Pons (tissue), 1 donor: ENCODE measurements at regions not wholly inside any gene's neighbourhood (a gene's known extent, or its start where the extent isn't known, plus 50 kb on each side); places are given as distances from the start of the nearest gene placed in this dataset.

Source experiments
- DNase-seq: peaks from one replicate; pipeline ENCODE4 v3.0.0-alpha.2; 2016; ENCODE audit warnings: low spot score

DNA sequence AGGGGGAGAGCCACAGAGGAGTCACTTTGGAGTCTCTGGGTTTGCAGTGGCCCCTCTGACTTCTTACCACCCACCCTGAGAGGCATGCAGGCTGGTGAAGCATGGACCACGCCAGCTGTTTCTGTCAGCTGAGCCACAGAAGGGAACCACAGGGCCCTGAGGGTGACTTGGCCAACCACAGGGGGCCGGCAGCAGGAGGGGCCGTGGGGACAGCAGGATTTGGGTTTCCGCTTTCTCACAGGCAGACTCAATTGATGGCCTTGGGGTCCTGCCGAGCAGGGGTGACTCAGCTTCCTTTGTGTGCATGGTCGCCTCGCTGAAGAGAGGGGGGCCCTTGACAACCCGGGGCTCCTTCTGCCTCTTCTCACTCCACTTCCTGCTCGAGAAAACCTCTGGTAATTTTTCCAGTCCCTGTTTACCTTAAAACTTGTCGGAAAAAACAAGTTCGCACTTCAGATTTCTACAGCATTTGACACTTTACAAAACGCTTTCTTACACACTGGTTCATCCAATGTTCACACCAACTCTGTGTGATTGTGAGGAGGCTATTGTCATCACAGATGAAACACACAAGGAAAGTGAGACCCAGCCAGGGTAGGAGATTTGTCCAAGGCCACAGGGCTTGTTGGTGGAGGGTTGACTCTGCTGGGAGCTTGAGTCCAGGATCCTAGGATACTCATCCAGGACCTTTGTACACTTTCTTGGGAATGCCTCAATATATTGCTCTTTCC is 311.2 kb downstream of the LPIN1 start:
- DNase-seq: no peak

GRCh38 chr2:12059616-12060441 is 313.4 kb downstream of the LPIN1 start:
- no peak for DNase-seq

DNA sequence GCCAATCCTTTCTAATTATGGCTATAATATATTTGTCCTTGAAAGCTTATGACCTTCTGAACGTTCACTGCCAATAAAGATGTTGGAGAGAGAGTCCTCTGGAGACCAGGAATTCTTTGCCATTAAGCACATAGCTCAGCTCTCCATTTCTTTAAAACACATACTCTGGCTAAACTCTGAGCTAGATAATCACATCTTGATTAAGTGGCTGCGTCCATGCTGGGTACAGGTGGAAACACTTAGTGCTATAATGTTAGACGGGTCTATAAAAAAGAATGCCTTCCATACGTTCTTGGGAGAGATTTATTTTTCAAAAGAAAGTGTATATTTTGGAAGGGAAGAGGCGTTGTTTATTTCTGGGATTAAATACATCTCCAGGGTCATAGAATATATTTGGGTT is 314.5 kb downstream of the LPIN1 start:
- DNase-seq: no peak

DNA sequence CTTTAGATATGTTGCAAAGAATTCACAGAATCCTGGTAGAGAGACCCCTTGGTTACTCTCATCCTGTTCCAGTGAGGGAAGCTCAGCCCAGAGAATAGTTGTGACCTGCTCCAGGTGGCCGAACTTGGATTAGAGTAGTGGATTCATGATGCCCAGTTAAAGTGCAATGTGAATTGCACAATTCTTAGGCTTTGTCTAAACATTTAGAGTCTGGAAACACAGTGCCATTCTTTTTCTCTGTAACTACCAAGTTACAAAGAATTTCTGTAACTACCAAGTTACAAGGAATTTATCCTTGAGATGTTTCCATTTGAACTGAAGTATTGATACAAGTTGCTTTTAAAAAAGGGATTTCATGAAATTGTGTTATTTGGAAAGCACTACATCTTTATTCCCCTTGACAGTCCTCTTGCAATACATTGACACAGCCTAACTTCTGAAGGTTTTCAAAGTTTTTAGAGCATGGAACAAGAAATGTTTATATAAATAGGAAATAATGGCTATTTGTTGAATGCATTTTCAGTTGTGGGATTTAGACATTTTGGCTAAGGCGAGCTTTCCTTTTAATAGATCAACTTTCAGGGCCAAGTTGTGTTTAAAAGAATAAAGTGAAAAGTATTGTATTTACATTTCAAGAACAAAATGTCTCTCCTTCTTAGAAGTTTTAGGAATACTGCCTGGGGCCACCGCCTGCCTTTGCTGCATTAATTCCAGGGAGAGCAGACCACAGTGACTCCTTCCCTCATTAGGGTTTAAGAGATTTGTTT is 315.0 kb downstream of the LPIN1 start:
- DNase-seq: no peak

DNA sequence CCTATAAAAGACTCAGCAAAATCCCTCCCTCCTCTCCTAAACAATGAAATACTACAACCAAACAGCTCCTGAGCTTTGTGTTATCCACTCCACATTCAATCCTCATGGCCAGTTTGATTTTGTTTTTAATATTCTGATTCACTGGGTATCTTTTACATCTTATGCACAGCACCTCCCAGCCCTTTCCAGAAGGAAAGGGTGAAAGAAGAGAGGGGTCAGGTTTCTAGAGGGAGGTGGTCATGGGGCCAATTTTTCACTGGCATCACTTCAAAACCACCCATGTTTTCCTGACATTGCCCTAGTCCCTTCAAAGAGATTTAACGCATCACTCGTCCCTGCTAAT is 315.6 kb downstream of the LPIN1 start:
- DNase-seq: no peak

GRCh38 chr2:12063210-12063609 is 316.8 kb downstream of the LPIN1 start:
- DNase-seq: no peak

GRCh38 chr2:12064153-12064552 is 317.7 kb downstream of the LPIN1 start:
- DNase-seq: no peak

DNA sequence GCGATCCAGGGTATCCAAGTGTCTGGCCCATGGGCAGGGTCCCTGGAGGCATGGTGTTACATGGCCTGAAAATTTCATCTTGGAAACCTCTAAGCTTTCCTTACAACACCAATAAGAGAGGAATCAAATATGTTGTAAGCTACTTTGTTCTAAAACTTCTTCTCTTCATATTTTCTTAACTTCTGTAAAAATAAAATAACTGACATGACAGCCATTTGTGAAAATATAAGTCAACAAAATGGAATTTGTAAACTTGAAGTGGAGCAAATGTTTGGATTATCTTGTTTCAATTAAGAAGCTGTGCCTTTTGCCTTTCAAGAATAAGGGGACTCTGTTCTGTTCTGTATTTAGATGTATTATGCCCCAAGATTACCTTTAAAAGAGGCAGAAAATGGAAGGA is 319.7 kb downstream of the LPIN1 start:
- no peak for DNase-seq

DNA sequence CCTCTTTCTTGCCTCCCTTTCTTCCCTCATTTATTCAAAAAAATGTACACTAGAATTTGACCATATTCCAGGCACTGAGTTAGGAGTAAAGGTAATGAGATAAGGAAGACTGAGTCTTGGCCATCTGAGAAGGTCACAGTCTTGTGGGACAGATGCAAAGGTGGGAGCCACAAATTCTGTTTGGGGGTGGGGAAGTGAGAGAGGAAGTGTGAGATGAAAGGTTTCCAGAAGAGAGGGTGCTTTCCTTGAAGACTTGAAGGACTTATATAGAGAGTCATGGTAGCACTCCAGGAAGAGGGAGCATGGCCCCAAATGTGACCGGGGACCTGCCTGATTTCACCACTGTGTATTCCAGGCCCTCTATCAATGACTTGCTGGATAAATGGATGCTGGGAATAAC is 320.6 kb downstream of the LPIN1 start:
- DNase-seq: no peak

- no peak for DNase-seq
Measured at GRCh38 chr2:12068796-12069538, 322.5 kb downstream of the LPIN1 start.

DNA sequence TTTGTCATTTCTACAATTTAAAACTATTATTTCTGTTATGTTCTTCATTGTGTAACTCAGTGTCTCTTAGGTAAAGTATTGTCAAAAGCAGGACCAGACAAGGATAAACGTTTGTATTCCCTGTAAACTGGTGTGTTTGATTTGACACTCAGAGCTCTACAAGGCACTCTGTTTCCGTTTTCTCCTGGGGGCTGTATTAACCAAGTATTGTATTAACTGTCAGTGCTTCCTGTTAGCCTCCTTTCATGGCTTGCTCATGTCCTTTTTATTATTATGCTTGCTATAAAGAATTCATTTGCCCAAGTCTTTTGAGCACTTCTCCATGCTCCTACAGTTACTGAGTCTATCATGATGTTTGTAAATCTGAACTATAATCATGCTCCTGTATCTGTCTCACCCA is 323.7 kb downstream of the LPIN1 start:
- DNase-seq: no peak

DNA sequence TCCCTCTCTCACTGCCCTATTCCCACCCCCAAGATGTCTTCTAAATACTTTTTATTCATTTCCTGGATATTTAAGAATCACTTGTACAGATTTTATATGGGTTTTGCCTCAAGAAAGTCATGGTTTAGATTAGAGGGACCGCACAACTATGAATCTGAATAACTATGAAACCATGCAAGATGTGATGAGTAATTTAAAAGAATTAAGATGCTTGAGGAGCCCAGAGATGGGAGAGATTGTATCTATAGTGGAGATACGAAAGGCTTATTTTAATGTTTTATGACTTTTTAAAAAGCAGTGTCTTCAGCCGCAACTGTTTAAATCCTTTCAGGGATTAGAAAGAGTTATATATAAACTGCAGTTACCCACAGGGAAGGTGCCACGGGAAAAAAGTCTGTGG is 324.1 kb downstream of the LPIN1 start:
- no peak for DNase-seq

DNA sequence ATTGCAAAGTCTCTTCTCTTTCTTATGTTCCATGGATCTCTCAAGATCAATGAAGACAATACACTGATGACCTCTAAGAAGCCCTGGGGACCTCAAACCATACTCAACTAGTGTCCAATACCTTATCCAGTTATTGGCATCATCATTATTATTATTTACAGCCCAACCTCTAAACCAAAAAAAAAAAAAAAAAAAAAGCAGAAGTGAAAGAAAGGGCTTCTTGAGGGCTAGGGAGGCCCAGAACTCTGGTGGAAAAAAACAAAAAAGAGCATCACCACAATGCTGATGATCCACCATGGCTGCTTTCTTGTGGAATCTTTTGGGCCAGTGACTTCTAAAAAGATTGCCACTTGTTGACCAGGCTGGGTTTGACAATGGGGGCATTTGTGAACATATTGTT is 324.9 kb downstream of the LPIN1 start:
- no peak for DNase-seq

DNA sequence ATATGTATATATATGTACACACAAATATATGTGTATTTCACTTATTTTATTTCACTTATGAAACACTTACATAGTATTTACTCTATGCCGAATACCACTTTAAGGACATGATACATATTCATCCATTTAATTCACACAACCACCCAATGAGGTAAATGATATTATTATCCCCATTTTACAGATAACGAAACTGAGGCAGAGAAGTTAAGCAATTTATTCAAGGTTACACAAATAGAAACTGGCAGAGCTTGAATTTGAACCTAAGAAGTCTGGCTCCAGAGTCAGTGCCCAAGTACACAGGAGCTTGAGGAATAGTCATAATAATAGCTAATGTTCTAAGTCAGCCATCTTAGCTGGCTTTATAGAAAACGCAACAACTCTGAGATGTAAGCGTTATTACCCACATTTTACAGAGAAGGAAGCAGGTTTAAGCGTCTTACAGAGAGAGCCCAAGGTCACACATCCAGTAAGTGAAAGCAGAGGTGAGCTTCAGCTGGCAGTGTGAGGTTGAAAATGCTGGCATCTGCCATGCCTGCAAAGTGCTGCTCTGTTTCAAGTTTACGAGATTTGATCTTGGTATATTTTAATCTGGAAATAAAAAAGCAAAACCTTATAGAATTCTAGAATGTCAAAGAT is 326.9 kb downstream of the LPIN1 start:
- no peak for DNase-seq

GRCh38 chr2:12074126-12074844 is 327.9 kb downstream of the LPIN1 start:
- DNase-seq: peak; percentile 55

DNA sequence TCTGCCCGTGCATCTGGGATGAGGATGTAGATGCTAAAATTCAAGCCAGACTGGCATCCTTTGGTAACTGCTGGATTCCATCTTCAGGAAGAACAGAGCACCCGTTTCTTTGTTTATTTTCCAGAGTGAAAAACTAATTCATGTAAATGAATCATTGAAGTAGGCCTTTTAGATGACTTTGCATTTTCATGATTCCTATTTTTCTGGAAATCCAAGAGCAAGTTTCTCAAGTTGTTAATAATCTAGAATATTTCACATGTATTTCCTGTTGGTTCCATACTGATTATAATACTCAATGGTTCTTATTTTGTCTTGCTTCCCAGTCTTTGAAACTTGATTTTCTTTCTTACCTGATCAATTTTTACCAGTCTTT is 328.4 kb downstream of the LPIN1 start:
- DNase-seq: no peak

DNA sequence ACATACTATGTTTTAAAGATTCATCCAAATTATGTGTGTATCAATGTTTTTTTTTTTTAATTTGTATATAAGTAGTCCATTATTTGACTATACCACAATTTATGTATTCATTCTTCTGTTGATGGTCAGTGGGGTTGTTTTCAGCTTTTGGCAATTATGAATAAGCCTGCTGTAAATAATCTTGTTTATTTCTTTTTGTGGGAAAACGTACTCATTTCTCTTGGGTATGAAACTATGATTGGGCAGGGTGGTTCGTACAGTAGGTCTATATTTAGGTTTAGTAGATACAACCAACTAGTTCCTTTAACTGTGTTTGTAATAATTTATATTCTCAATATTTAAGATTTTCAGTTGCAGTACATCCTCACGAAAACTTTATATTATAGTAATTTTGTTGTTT is 329.2 kb downstream of the LPIN1 start:
- no peak for DNase-seq

DNA sequence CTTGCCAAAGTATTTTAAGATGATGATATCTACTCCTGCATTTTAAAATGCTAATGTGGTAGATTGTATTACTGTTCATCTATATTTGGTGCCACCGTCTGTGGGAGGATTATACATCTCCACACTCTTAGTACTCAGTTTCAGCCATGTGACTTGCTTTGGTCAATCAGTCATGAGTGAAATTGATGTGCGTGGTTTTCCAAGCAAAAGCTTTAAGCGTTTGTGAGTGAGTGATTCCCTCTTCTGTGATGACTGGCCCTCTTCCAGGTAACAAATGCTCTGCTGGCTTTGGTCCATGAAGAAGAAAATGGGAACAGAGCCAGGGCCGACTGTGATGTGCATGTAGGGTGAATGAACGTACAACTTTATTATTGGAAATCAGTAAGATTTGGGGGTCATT is 330.4 kb downstream of the LPIN1 start:
- DNase-seq: no peak

DNA sequence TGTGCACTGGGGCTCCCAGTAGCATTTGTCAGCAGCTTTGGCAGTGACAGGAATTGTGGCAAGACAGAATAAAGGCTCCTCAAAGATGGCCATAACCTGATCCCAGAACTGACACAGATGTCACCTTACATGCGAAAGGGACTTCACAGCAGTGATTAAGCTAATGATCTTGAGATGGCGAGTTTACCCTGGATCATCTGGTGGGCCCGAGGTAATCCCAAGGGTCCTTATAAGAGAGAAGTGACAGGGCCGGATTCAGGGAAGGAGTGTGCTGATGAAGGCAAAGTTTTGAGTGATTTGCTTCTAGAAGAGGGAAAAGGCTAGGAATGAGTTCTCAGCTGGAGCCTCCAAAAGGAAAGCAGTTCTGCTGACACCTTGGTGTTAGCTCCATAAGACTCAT is 333.9 kb downstream of the LPIN1 start:
- no peak for DNase-seq

DNA sequence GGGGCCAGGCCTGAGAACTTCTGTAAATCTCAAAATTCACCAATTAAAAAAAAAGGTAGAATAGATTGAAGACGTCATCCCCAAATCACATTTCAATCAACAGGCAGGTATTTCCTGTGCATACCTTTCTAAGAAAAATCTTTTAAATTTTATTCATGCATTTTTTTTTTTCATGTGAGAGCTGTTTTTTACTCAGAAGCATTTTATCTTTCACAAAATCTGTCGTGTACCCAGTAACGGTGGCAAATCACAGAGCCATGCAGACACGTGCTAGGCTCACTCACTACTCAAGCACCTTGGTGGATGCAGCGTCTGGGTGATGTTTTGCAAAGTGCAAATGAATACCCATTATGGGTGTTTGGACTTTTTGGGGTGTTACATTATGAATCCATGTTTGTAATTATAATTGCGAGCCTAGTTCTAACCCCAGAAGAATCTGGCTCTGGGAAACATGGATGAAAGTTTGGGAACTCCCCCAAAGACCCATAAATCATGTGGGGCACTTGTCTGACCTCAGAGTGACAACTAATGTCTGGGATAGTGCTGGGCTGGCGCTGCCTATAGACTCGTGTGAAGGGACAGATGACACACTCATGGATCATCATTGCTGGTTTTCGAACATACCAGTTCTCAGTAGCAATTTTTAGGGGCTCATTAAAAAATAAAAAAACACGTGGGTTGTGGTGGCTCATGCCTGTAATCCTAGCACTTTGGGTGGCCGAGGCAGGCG is 335.2 kb downstream of the LPIN1 start:
- no peak for DNase-seq
